H1 (cell line): ENCODE measurements at regions not wholly inside any gene's neighbourhood (a gene's known extent, or its start where the extent isn't known, plus 50 kb on each side); places are given as distances from the start of the nearest gene placed in this dataset.

Experiments used
- CTCF ChIA-PET: fragments of 300-600 bp; sonication (Branson Sonifier 250); formaldehyde crosslinking; loops from one replicate; lab custom pipeline; 2021; ENCODE audit not compliant: partially characterized antibody; lab: Charles Lee
- POLR2A ChIA-PET: fragments of 300-600 bp; sonication (Branson Sonifier 250); formaldehyde crosslinking; loops from one replicate; lab custom pipeline; 2021; ENCODE audit warnings: inconsistent platforms; ENCODE audit not compliant: partially characterized antibody; lab: Charles Lee
- DNase-seq, 2 experiments: peaks; one replicate each; pipeline versions ENCODE4 v3.0.0 to v3.0.0-alpha.2; 2010 to 2022; ENCODE audit warnings: low spot score in 2 of 2, low read depth in 1 of 2, mixed read lengths in 1 of 2
- FAIRE-seq: peaks from 2 replicates; lab custom pipeline; 2011; peaks lifted over from hg19 to GRCh38; lab: Jason Lieb, UNC
- H2AFZ ChIP-seq: 2 replicates; pipeline ENCODE4 v1.8.1; 2012; ENCODE audit warnings: low read length, inconsistent platforms
- H2AK5ac ChIP-seq: 2 replicates; pipeline ENCODE4 v1.6.1; 2013; ENCODE audit warnings: low read depth, low read length
- H2BK120ac ChIP-seq: replicated peaks from 2 replicates; pipeline ENCODE3; 2013; ENCODE audit warnings: low read depth, low read length, inconsistent platforms
- H2BK12ac ChIP-seq: 2 replicates; pipeline ENCODE4 v1.6.1; 2013; ENCODE audit warnings: low read depth, low read length
- H2BK15ac ChIP-seq: 2 replicates; pipeline ENCODE4 v1.6.1; 2013; ENCODE audit warnings: low read length
- H2BK20ac ChIP-seq: 2 replicates; pipeline ENCODE4 v1.6.1; 2013; ENCODE audit warnings: low read length
- H2BK5ac ChIP-seq: 2 replicates; pipeline ENCODE4 v1.6.1; 2013; ENCODE audit warnings: low read depth, low read length
- H3K14ac ChIP-seq: 2 replicates; pipeline ENCODE4 v1.6.1; 2013; ENCODE audit warnings: inconsistent platforms; ENCODE audit not compliant: insufficient read length
- H3K18ac ChIP-seq: 2 replicates; pipeline ENCODE4 v1.6.1; 2013; ENCODE audit warnings: low read length; ENCODE audit errors: extremely low read depth
- H3K23ac ChIP-seq: 2 replicates; pipeline ENCODE4 v1.6.1; 2013; ENCODE audit warnings: inconsistent platforms; ENCODE audit not compliant: insufficient read length
- H3K23me2 ChIP-seq: 2 replicates; pipeline ENCODE4 v1.6.1; 2013; ENCODE audit warnings: low read depth, low read length
- H3K27ac ChIP-seq: 2 replicates; pipeline ENCODE4 v1.6.1; 2011; ENCODE audit warnings: low read depth, low read length, inconsistent platforms
- H3K27me3 ChIP-seq, 4 experiments: replicated peaks in 1 of 4; 1 replicate in 1 of 4; 2 replicates in 3 of 4; pipeline versions ENCODE4 v1.6.1 to v1.8.1; 2011 to 2013; ENCODE audit warnings: low read length in 3 of 4, mild to moderate bottlenecking in 3 of 4, inconsistent platforms in 2 of 4, mixed read lengths in 2 of 4, moderate library complexity in 1 of 4; ENCODE audit not compliant: control insufficient read depth in 3 of 4, insufficient read depth in 3 of 4; ENCODE audit errors: extremely low read depth in 1 of 4
- H3K36me3 ChIP-seq, 4 experiments: 2 replicates each; pipeline versions ENCODE4 v1.6.1 to v1.8.1; 2011 to 2013; ENCODE audit warnings: mild to moderate bottlenecking in 4 of 4, low read length in 3 of 4, moderate library complexity in 2 of 4, control low read depth in 1 of 4, inconsistent platforms in 1 of 4; ENCODE audit not compliant: insufficient read depth in 4 of 4, control insufficient read depth in 2 of 4
- H3K4ac ChIP-seq: replicated peaks from 2 replicates; pipeline ENCODE3; 2013; ENCODE audit warnings: low read length, low read depth, mixed read lengths, inconsistent platforms; ENCODE audit not compliant: insufficient read length
- H3K4me1 ChIP-seq, 4 experiments: replicated peaks in 1 of 4; 1 replicate in 1 of 4; 2 replicates in 3 of 4; pipeline versions ENCODE4 v1.6.1 to v1.8.1; 2011 to 2013; ENCODE audit warnings: low read length in 3 of 4, inconsistent platforms in 2 of 4, mixed read lengths in 1 of 4; ENCODE audit not compliant: insufficient read depth in 4 of 4, control insufficient read depth in 3 of 4
- H3K4me2 ChIP-seq, 2 experiments: 2 replicates each; pipeline versions ENCODE4 v1.6.1 to v1.8.1; 2011 to 2013; ENCODE audit warnings: low read depth in 2 of 2, low read length in 2 of 2, control low read depth in 1 of 2, inconsistent platforms in 1 of 2, mild to moderate bottlenecking in 1 of 2; ENCODE audit not compliant: insufficient read depth in 1 of 2
- H3K4me3 ChIP-seq, 4 experiments: fragments of 200-600, 300-600 bp in 1 of 4; sonication (generic), shearing (Covaris generic), sonication (Bioruptor Twin) in 1 of 4; 2 replicates each; pipeline versions ENCODE4 v1.5.1 to v1.8.1; 2011 to 2016; ENCODE audit warnings: low read length in 4 of 4, low read depth in 3 of 4, control low read depth in 2 of 4, inconsistent platforms in 2 of 4, mild to moderate bottlenecking in 2 of 4, mixed read lengths in 1 of 4, moderate library complexity in 1 of 4; ENCODE audit not compliant: insufficient read depth in 2 of 4; ENCODE audit errors: extremely low read depth in 1 of 4
- H3K56ac ChIP-seq: replicated peaks from 2 replicates; pipeline ENCODE3; 2013; ENCODE audit warnings: low read depth, mild to moderate bottlenecking, mixed read lengths, low read length, inconsistent platforms; ENCODE audit not compliant: insufficient read length
- H3K79me1 ChIP-seq: 2 replicates; pipeline ENCODE4 v1.6.1; 2013; ENCODE audit warnings: low read depth, low read length, control low read depth
- H3K79me2 ChIP-seq, 2 experiments: 2 replicates each; pipeline versions ENCODE4 v1.6.1 to v1.8.1; 2012 to 2013; ENCODE audit warnings: low read length in 2 of 2, mild to moderate bottlenecking in 2 of 2, inconsistent platforms in 1 of 2; ENCODE audit not compliant: insufficient read depth in 2 of 2, control insufficient read depth in 1 of 2
- H3K9ac ChIP-seq, 4 experiments: replicated peaks in 1 of 4; 1 replicate in 1 of 4; 2 replicates in 3 of 4; pipeline versions ENCODE4 v1.6.1 to v1.8.1; 2011 to 2013; ENCODE audit warnings: low read depth in 3 of 4, low read length in 3 of 4, control low read depth in 2 of 4, mild to moderate bottlenecking in 2 of 4, moderate library complexity in 2 of 4, inconsistent platforms in 1 of 4; ENCODE audit errors: extremely low read depth in 1 of 4
- H3K9me3 ChIP-seq, 2 experiments: 2 replicates each; pipeline versions ENCODE4 v1.6.1 to v1.8.1; 2012 to 2013; ENCODE audit warnings: mild to moderate bottlenecking in 2 of 2, moderate library complexity in 2 of 2, control low read depth in 1 of 2, inconsistent platforms in 1 of 2, low read depth in 1 of 2, low read length in 1 of 2, mixed read lengths in 1 of 2; ENCODE audit not compliant: insufficient read depth in 2 of 2
- H4K20me1 ChIP-seq, 2 experiments: replicated peaks in 1 of 2; 2 replicates each; pipeline versions ENCODE3 to v1.8.1; 2011 to 2013; ENCODE audit warnings: inconsistent platforms in 2 of 2, low read length in 2 of 2, mild to moderate bottlenecking in 1 of 2; ENCODE audit not compliant: insufficient read depth in 2 of 2, control insufficient read depth in 1 of 2
- H4K5ac ChIP-seq: 2 replicates; pipeline ENCODE4 v1.6.1; 2013; ENCODE audit warnings: low read length, low read depth, mixed read lengths, inconsistent platforms; ENCODE audit not compliant: insufficient read length
- H4K8ac ChIP-seq: 2 replicates; pipeline ENCODE4 v1.8.0; 2013; ENCODE audit warnings: mild to moderate bottlenecking, moderate library complexity, low read length, inconsistent platforms; ENCODE audit not compliant: insufficient read depth; ENCODE audit errors: extremely low read depth
- H4K91ac ChIP-seq: replicated peaks from 2 replicates; pipeline ENCODE3; 2013; ENCODE audit warnings: low read length, mixed read lengths, inconsistent platforms; ENCODE audit not compliant: insufficient read length
- CHD7 ChIP-seq: fragments of 300-600 bp; sonication (generic); IDR thresholded peaks from 2 replicates; pipeline ENCODE4 v1.7.1; 2012; ENCODE audit warnings: low read length, moderate library complexity, mild to moderate bottlenecking, inconsistent platforms; ENCODE audit not compliant: insufficient replicate concordance
- WGBS, 2 experiments: shearing (Covaris generic) in 1 of 2; methylation state at CpG; one replicate each; pipeline versions ENCODE4 v1.1.6 to v1.1.7; 2013 to 2015; ENCODE audit warnings: low lambda C conversion rate in 2 of 2, mixed read lengths in 2 of 2, inconsistent platforms in 1 of 2, low coverage in 1 of 2, missing lambda C conversion rate in 1 of 2; ENCODE audit not compliant: insufficient replicate concordance in 2 of 2, insufficient coverage in 1 of 2, insufficient read length in 1 of 2; ENCODE audit errors: extremely low coverage in 1 of 2, missing lambda C conversion rate in 1 of 2; 5-methylcytosine and 5-hydroxymethylcytosine counted together

- no peaks in the 10 kb centered on the region for H3K79me1 ChIP-seq
- H4K8ac ChIP-seq = no peak overlapping the region
- H2BK120ac ChIP-seq = no peak overlapping the region
- no peak overlapping the region for H2AK5ac ChIP-seq
- no peak overlapping the region for H2BK5ac ChIP-seq
- no peak overlapping the region for H3K4me3 ChIP-seq
- POLR2A ChIA-PET = no interaction called here
- H4K20me1 ChIP-seq = no peaks in the 10 kb centered on the region
- 79% methylated on average over 1 of the region's 1 CpG; no CpG with 5 or more reads in 1 of the 2 experiments for WGBS, 2 experiments
- H2BK12ac ChIP-seq = no peak overlapping the region
- no peak overlapping the region for H2AFZ ChIP-seq
- H3K56ac ChIP-seq = no peak overlapping the region
- H3K23me2 ChIP-seq = no peaks in the 10 kb centered on the region
- H2BK20ac ChIP-seq = no peak overlapping the region
- no peak overlapping the region for H3K27ac ChIP-seq
- FAIRE-seq (no peak), DNase-seq (no peak)
- H3K79me2 ChIP-seq = no peaks in the 10 kb centered on the region
- no peaks in the 10 kb centered on the region for H3K4me1 ChIP-seq
- no peak overlapping the region for H3K23ac ChIP-seq
- H3K14ac ChIP-seq = no peak overlapping the region
- H4K91ac ChIP-seq = no peak overlapping the region
- H3K4ac ChIP-seq = no peak overlapping the region
- H2BK15ac ChIP-seq = no peak overlapping the region
- H3K18ac ChIP-seq = no peak overlapping the region
- H3K27me3 ChIP-seq = no peaks in the 10 kb centered on the region
- CTCF ChIA-PET = interaction anchor here (2.2 kb wide), 1 partner anchor 42 kb away, joined by 8 read pairs; no protein-coding TSS in a partner anchor
- H3K36me3 ChIP-seq = no peaks in the 10 kb centered on the region
- no peak overlapping the region for H3K9ac ChIP-seq
- no peak overlapping the region for H3K4me2 ChIP-seq
- peaks cover 0 to 10% of the 10 kb centered on the region in 2 experiments; a peak in 1 of 4 replicates for H3K9me3 ChIP-seq
- H4K5ac ChIP-seq = no peak overlapping the region
- no peak for TF ChIP-seq CHD7
Observed at GRCh38 chr7:130854481-130854880, 120.5 kb upstream of the KLF14 start.
